ENCODE measurements at regions not wholly inside any gene's neighbourhood (a gene's known extent, or its start where the extent isn't known, plus 50 kb on each side); places are given as distances from the start of the nearest gene placed in this dataset.

GRCh38 chr22:48605856-48606481, 1221.7 kb downstream of the BRD1 start:
- no peak for DNase-seq

- no peak for DNase-seq
Observed at GRCh38 chr22:48605125-48605524, 1222.5 kb downstream of the BRD1 start.

- no peak for DNase-seq
Observed at GRCh38 chr22:48603621-48604320, 1223.9 kb downstream of the BRD1 start.

DNA sequence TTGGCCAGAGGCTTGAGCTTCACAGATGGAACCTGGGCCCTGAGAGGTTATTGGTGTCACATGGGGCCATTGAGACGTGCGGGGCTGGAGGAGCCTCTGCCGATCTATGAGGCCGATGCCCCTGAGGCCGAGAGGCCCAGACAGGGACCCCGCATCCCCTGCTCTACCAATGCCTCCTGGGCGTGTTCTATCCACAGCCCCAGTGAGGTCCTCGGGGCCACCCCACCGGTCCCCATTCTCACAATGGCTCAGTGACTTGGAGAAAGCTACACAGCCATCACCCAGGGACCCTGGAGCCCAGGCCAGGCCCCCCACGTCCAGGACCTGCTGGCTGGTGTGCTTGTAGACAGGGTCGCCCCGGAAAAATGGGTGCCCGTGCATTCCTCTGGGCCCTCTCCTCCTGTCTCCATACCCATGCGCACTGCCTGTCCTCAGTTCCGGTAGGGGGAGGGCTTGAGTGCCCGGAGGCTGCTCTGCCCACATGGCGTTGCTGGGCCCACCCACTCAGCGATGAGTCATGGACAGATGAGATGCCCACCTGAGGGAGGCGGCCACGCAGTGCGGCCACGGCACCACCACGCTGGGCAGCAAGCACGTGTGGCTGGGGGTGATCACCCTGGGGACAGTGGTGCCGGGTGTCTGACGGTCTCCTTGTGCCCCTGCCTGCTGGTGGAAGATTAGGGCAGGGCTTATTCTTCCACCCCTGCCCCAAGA, 1224.7 kb downstream of the BRD1 start:
- DNase-seq = no peak

DNA sequence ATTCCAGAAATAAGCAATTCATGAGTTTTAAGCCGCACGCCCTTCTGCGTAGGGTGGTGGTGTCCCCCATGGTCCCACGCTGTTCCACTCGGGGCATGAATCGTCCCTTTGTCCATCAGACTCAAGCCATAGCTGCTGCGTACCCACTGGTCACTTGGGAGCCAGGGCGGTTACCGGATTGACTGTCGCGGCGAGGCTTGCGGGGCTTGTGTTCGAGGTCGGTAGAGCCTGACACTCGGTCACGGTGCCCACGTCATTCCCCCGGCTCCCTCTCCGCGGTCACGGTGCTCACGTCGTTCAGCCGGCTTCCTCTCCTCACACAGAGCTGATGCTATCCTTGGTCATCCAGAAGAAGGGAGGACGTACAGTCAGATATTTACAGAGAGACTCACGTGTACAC, 1227.0 kb downstream of the BRD1 start:
- no peak for DNase-seq

GRCh38 chr22:48600171-48600570, 1227.5 kb downstream of the BRD1 start:
- DNase-seq = no peak

DNA sequence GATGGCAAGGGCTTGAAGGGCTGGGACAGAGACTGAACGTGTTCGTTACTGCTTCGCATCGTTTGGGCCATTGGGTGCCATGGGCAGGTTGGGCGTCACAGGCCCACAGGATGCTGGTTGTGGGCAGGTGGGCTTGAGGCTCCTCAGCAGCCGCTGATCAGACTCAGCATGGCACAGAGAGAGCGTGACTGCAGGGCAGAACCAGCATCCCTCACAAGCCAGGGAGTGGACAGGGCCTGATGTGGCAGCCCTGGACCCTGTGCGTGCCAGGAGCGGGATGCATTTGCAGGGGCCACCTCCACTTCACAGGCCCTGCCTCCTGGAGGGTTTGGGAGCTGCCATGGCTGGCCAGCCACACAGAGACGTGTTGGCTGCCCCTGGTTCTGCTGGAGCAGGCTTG, 1228.3 kb downstream of the BRD1 start:
- no peak for DNase-seq

- no peak for DNase-seq
Observed at GRCh38 chr22:48596111-48596850, 1231.4 kb downstream of the BRD1 start.

GRCh38 chr22:48595511-48595905, 1232.2 kb downstream of the BRD1 start:
- no peak for DNase-seq

DNA sequence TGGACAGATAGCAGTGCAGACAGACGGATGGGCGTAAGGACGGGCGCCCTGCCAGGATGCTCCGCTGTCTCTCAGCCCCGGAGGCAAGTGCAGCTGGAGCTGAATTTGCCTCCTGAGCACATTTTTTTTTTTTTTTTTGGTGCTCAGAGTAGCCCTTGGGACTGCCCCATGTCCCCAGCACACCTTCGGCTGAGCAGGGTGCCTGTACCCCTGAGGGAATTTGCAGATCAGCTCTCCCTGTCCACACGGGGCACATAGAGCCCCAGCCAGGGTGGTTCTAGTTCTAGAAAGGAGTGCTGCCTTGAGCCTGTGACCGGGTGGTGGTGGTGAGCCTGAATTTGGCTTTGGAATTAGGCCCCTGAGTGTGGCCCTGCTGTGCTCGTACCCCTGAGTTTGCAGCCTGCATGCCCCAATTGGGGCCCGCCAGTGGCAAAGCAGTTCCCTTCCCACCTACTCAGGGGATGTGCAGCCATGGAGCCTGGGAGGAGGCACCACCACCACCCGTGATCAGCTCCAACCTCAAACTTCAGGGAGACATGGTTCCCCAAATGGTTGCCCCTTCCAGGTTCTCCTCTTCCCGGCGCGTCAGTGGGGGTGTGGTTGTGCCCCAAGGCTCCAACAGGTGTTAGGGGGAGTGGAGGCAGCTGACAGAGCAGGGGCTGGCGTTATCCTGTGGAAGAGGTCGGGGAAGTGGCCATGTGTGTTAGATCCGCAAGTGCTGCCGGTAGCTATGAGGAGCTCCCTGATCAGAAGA, 1232.7 kb downstream of the BRD1 start:
- DNase-seq = no peak

GRCh38 chr22:48594016-48594756, 1233.5 kb downstream of the BRD1 start:
- DNase-seq = no peak

DNA sequence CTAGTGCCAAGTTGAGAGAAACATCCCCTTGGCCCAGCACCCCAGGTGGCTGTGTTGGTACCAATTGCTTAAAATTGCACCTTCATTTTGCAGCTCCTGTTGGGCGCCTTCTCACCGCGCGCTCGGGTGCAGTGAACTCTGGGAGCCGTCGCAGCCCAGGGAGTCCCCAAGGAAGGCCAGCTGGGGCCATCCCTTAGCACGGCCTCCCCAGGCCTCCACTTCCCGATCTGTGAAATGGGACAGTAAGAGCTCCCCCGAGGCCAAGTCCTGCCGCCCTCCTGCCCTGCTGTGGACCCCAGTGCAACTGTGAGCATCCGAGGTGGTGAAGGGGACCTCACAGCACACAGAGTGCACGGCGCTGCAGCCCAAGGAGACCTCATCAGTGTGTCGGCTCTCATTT, 1234.1 kb downstream of the BRD1 start:
- DNase-seq = no peak

DNA sequence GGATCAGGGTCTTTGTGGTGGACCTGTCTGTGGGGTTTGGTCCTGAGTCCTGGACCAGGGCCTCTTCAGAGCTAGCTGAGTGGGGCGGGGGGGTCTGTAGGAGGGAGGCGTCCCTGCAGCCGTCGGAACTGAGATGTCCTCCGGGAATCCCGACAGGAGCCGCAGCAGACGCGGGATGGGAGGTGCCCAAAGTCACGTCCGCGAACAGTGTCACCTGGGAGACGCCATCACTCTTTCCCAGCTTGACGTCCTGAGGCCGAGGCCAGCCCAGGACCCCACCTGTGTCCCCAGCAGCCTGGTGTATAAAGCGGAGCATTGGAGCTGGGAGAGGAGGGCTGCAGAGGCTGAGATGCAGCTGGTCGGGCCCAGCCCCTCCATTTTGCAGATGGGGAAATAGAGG, 1234.7 kb downstream of the BRD1 start:
- no peak for DNase-seq

DNA sequence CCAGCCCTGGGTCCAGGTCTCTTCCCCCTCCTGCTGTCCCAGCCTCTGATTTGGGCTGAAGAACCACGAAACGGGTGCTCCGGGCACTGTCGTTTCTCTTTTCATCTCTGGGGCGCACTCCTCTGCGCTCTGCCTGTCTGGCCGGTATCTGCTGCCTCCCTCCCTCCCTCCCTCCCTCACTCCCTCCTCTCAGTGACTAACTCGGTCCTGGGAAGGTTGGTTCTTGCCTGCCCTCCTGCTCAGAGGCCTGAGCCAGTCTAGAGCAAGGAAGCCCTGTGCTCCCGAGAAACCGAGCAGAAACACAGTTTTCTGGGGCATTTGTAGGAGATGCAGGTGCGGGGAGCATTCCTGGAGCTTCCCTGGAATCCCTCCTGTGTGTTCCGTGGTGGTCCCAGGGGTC, 1235.2 kb downstream of the BRD1 start:
- no peak for DNase-seq

GRCh38 chr22:48592066-48592345, 1235.7 kb downstream of the BRD1 start:
- no peak for DNase-seq

GRCh38 chr22:48591286-48592065, 1236.2 kb downstream of the BRD1 start:
- no peak for DNase-seq

DNA sequence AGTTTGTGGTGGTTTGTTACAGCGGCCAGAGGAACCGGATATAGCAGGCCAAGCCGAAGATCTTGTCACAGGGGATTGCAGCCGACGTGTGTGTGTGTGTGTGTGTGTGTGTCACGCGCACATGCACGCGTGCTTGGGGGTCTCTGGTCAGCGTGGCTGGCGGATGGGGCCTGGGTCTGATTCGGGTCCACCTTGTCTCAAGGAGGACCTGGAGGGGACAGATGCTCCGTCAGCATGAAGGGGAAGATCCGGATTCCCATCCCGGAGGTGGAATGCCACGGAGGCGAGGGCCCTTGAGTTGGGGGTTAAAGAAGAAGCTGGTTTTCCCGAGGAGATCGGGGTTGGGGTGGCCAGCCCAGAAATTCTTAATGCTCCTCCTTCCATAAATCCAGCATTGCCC, 1237.8 kb downstream of the BRD1 start:
- DNase-seq = no peak

- no peak for DNase-seq
Observed at GRCh38 chr22:48588878-48589450, 1238.7 kb downstream of the BRD1 start.

DNA sequence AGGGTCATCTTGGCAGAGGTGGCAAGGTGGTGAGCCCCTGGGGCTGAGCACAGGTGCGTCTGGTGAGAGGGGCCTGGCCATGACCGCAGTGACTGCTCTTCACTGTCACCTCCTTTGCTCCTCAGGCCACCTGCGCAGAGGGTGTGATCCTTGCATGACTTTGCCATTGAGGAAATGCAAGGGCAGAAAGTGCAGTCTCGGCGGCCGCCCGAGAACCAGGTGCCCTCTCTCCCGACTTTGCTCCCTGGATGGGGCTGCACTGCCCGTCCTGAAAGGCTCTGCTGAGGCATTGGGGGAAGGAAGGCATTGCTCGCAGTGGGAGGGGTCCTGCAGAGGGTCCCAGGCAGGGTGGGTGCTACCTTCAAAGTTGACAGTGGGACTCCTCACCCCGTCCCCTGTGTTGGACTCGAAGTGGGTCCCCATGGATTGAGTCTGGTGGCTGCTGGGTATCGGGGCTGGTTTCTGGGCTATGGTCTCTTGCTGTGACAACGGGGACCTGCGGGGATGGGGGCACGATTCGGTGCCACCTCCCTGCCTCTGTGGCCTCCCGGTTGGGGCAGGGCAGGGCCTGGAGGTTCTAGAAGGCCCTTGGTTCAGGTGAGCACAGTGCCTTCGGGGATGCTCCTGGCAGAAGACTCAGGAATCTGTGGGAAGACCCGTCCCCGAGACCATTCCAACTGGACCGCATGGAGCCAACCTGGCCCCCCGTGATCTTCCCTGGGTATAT, 1239.4 kb downstream of the BRD1 start:
- DNase-seq = no peak

DNA sequence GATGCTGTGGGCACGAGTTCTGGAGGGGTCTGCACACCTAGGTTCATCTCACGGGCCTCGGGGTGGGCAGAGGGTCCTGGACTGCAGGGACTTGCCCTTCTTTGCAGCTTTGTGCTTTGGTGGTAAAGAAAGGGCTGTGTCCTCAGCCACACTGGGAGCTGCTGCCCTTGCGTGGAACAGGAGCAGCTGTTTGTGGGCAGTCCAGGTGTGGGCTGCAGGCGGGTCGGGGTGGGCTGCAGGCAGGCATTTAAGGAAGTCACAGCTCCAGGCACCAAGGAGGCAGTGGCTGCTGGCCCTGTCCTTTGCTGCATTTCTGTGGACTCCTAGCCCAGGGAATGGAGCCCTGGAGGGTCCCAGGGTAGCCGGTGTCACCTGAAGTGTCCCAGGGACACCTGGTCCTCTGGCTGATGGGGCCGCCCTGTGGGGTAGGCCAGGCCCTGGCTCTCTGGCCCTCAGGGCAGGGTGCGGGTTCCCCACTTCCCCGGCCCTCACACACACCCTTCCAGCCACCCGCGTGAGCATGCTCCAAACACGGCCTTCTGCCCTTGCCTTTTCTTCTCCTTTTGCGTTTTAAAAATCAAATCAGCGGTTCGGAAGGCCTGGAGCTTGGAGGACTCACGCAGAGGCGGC, 1240.3 kb downstream of the BRD1 start:
- DNase-seq = no peak

All from NCI-H1417 treated with DMSO at 0.1 percent for 48 hours (cell line).